ENCODE measurements at regions not wholly inside any gene's neighbourhood (a gene's known extent, or its start where the extent isn't known, plus 50 kb on each side); places are given as distances from the start of the nearest gene placed in this dataset.

DNA sequence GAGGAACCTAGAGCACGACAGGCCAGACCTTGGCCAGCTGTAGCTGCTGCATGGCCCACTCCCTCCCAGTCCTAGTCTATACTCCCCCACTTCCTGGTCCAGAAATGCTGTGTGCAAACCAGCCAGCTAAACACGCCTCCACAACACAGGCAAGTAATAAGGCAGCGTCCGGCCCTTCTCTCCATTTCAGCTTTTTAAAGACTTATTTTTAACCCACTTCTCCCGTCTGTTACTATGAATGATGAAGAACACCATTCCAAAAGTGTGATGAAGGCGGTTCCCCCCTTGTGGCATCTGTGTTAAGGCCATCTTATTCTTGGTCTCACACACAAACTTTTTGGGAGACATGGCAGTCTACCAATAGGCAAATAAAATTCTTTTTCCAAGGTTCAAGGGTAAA lies 164.1 kb upstream of the CHRNA7 start:
- peaks cover 12% of the 10 kb centered on the region for H3K9me3 Mint-ChIP-seq (ENCODE audit: unreplicated experiment)
- H3K36me3 Mint-ChIP-seq (ENCODE audit: unreplicated experiment), result peaks cover 35% of the 10 kb centered on the region
- H3K27me3 Mint-ChIP-seq (ENCODE audit: unreplicated experiment), result peaks cover 11% of the 10 kb centered on the region
- DNase-seq, result no peak
- peak overlapping the region; percentile 1 for H3K27ac Mint-ChIP-seq (ENCODE audit: unreplicated experiment)
- TF ChIP-seq, protein P1, sequence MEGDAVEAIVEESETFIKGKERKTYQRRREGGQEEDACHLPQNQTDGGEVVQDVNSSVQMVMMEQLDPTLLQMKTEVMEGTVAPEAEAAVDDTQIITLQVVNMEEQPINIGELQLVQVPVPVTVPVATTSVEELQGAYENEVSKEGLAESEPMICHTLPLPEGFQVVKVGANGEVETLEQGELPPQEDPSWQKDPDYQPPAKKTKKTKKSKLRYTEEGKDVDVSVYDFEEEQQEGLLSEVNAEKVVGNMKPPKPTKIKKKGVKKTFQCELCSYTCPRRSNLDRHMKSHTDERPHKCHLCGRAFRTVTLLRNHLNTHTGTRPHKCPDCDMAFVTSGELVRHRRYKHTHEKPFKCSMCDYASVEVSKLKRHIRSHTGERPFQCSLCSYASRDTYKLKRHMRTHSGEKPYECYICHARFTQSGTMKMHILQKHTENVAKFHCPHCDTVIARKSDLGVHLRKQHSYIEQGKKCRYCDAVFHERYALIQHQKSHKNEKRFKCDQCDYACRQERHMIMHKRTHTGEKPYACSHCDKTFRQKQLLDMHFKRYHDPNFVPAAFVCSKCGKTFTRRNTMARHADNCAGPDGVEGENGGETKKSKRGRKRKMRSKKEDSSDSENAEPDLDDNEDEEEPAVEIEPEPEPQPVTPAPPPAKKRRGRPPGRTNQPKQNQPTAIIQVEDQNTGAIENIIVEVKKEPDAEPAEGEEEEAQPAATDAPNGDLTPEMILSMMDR (IDR thresholded peaks at IDR 0.05; ENCODE audit: partially characterized antibody, unreplicated experiment), result no peak
- peaks cover 46% of the 10 kb centered on the region for H3K4me1 Mint-ChIP-seq (ENCODE audit: low read depth, unreplicated experiment)
- peak overlapping the region; percentile 14 for H3K4me3 Mint-ChIP-seq (ENCODE audit: unreplicated experiment)

- DNase-seq, result peak; percentile 84
- H3K4me3 Mint-ChIP-seq (ENCODE audit: unreplicated experiment), result peak overlapping the region; percentile 97
- H3K4me1 Mint-ChIP-seq (ENCODE audit: low read depth, unreplicated experiment), result peaks cover 57% of the 10 kb centered on the region
- no peak overlapping the region for H3K27ac Mint-ChIP-seq (ENCODE audit: unreplicated experiment)
- peaks cover 12% of the 10 kb centered on the region for H3K27me3 Mint-ChIP-seq (ENCODE audit: unreplicated experiment)
- TF ChIP-seq, protein P1 (IDR thresholded peaks at IDR 0.05; ENCODE audit: partially characterized antibody, unreplicated experiment), result peak; percentile 96
- peaks cover 13% of the 10 kb centered on the region for H3K9me3 Mint-ChIP-seq (ENCODE audit: unreplicated experiment)
- peaks cover 26% of the 10 kb centered on the region for H3K36me3 Mint-ChIP-seq (ENCODE audit: unreplicated experiment)
Measured at GRCh38 chr15:31867536-31868442, 162.5 kb upstream of the CHRNA7 start.

- peak overlapping the region; percentile 91 for H3K27ac Mint-ChIP-seq (ENCODE audit: unreplicated experiment)
- H3K4me1 Mint-ChIP-seq (ENCODE audit: low read depth, unreplicated experiment), result peaks cover 62% of the 10 kb centered on the region
- peaks cover 12% of the 10 kb centered on the region for H3K27me3 Mint-ChIP-seq (ENCODE audit: unreplicated experiment)
- peak overlapping the region; percentile 97 for H3K4me3 Mint-ChIP-seq (ENCODE audit: unreplicated experiment)
- peaks cover 11% of the 10 kb centered on the region for H3K36me3 Mint-ChIP-seq (ENCODE audit: unreplicated experiment)
- DNase-seq, result peak; percentile 43
- TF ChIP-seq, protein P1 (IDR thresholded peaks at IDR 0.05; ENCODE audit: partially characterized antibody, unreplicated experiment), result no peak
- H3K9me3 Mint-ChIP-seq (ENCODE audit: unreplicated experiment), result peaks cover 11% of the 10 kb centered on the region
Measured at GRCh38 chr15:31869686-31870307, 160.5 kb upstream of the CHRNA7 start.

DNA sequence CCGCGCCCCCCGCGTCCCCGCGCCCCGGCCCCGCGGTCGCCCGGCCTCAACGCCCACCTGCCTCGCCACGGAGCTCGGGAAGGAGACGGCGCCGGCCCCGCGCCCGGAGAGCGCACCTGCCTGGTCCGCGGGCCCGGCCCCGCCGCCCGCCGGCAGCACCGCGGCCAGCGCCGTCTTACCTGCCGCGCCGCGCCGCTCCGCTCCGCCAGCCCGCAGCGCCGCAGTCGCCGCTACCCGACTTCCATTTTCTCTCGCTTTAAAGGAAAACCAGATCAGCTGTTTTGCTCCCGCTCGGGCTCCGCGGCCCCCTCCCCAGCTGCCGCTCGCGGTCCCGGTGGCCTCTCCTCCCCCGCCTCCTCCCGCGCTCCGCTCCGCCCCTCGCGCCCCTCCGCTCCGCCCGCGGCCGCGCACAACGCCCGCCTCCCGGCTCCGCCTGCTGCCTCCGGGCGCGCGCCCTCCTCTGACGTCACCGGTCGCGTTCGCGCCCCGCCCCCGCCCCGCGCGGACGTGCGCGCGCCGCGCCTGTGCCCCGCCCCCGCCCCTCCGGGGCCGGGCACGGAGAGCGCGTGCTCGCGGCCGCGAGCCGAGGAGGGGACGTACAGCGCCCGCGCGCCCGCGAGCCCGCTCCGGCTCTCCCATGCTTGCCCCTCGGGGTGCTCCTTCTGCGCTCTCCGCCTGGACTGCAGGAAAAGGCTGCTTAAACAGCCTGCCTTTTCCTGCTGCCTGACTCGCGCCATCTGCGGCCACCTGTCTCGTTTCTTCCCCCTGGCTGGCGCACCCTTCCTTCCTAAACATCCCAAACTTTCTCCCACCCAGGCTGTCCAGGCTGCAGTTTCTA lies 159.8 kb upstream of the CHRNA7 start, which contains the start of gene OTUD7A:
Gene OTUD7A, minus strand, starts transcription at position 346 of the 838 bp plus-strand sequence.
- peaks cover 57% of the 10 kb centered on the region for H3K4me1 Mint-ChIP-seq (ENCODE audit: low read depth, unreplicated experiment)
- H3K9me3 Mint-ChIP-seq (ENCODE audit: unreplicated experiment), result peaks cover 11% of the 10 kb centered on the region
- peak within 1 kb of the TSS; percentile 100 for H3K27ac Mint-ChIP-seq (ENCODE audit: unreplicated experiment)
- peak within 1 kb of the TSS; percentile 99 for H3K4me3 Mint-ChIP-seq (ENCODE audit: unreplicated experiment)
- TF ChIP-seq, protein P1 (IDR thresholded peaks at IDR 0.05; ENCODE audit: partially characterized antibody, unreplicated experiment), result no peak
- DNase-seq, result peak; percentile 94
- peaks cover 10% of the 10 kb centered on the region for H3K36me3 Mint-ChIP-seq (ENCODE audit: unreplicated experiment)
- H3K27me3 Mint-ChIP-seq (ENCODE audit: unreplicated experiment), result peaks cover 12% of the 10 kb centered on the region
